NCI-H2227 (cell line): ENCODE measurements at regions not wholly inside any gene's neighbourhood (a gene's known extent, or its start where the extent isn't known, plus 50 kb on each side); places are given as distances from the start of the nearest gene placed in this dataset.
A peak's percentile ranks its signal among the peaks of the same experiment; 100 is the strongest.

Source experiments
- DNase-seq: peaks from one replicate; lab custom pipeline; 2025; ENCODE audit not compliant: unreplicated experiment; lab: John Stamatoyannopoulos, UW

GRCh38 chr21:35254765-35255138, 205.7 kb upstream of the RUNX1 start:
- DNase-seq = no peak

- no peak for DNase-seq
These were observed 205.1 kb upstream of the RUNX1 start for GRCh38 chr21:35254006-35254764.

GRCh38 chr21:35252831-35253230, 203.7 kb upstream of the RUNX1 start:
- DNase-seq = no peak

- DNase-seq = no peak
These were observed 200.5 kb upstream of the RUNX1 start for GRCh38 chr21:35249636-35250035.

GRCh38 chr21:35245879-35246278, 196.8 kb upstream of the RUNX1 start:
- no peak for DNase-seq

DNA sequence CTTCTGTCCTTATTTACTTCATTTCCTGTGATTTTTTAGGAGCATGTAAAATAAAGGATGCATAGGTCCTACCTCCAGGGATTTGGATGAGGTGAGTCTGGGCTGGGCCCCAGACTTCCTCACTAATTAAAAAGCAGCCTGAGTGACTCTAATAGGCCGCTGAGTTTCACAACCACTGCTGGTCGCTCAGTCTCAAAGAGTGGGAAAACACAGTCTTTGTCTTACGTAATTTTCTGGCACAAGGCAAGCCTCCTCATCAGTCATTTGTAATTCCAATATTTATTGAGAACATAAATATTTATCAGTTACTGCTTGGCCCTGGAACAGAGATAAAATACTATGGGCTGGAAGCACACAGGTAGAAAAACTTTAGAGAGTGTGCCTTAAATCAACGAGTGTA, 195.4 kb upstream of the RUNX1 start:
- no peak for DNase-seq

GRCh38 chr21:35243171-35243570, 194.1 kb upstream of the RUNX1 start:
- DNase-seq = no peak

GRCh38 chr21:35239811-35240219, 190.7 kb upstream of the RUNX1 start:
- DNase-seq = peak; percentile 10

GRCh38 chr21:35238119-35238518, 189.0 kb upstream of the RUNX1 start:
- DNase-seq = no peak

GRCh38 chr21:35237287-35237686, 188.2 kb upstream of the RUNX1 start:
- DNase-seq = no peak

- no peak for DNase-seq
These were observed 187.0 kb upstream of the RUNX1 start for GRCh38 chr21:35236090-35236489.

- no peak for DNase-seq
These were observed 185.6 kb upstream of the RUNX1 start for GRCh38 chr21:35234725-35235124.

DNA sequence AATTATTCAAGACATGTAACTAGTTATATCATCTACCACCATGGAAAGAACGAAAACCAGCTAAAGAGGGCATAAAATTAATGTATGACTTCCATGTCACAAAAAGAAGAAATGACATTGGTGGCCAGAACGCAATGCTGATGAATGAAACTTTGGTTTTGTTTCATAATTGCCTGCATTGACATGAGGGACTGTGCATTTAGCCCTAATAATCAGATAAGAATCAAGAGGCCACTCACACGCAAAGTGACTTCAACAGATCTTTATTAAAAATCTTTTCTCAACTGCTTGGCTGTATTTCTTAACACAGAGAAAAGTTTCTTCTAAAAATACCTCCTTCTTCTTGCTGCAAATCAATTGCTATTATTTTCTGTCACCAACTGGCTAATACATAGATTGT, 184.7 kb upstream of the RUNX1 start:
- DNase-seq = no peak

GRCh38 chr21:35232545-35233176, 183.6 kb upstream of the RUNX1 start:
- no peak for DNase-seq

DNA sequence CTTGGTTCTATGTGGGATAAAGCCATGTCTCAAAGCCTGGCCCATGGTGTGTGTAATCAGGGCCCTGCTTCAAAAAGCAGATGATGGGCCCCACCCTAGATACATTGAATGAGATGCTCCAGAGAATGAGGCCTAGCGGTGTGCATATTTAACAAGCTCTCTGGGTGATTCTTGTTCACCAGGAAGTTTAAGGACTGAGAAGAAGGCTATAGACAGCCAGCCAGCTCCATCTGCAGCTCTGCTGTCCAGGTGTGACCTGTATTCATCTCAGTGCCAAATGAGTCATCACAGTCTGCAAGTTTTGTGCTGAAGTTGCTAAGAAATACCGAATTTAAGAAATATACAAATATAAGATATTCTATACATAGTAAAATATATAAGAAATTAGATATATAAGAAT, 182.0 kb upstream of the RUNX1 start:
- DNase-seq = no peak

DNA sequence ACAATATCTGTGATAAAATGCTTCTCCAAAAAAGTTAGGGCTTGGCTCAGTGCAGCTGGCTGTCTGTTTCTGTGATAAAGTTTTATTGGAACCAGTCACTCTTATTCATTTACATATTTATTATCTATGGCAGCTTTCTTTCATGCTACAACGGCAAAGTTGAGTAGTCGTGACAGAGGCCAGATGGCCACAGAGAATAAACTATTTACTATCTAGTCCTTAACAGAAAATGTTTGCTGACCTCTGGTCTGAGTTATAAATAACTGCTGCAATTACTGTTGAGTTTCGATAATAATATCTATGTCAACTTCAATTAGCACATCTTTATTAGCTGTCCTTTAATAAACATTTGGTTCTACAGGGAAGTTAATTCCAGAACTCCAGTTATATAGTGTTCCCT, 180.2 kb upstream of the RUNX1 start:
- no peak for DNase-seq

DNA sequence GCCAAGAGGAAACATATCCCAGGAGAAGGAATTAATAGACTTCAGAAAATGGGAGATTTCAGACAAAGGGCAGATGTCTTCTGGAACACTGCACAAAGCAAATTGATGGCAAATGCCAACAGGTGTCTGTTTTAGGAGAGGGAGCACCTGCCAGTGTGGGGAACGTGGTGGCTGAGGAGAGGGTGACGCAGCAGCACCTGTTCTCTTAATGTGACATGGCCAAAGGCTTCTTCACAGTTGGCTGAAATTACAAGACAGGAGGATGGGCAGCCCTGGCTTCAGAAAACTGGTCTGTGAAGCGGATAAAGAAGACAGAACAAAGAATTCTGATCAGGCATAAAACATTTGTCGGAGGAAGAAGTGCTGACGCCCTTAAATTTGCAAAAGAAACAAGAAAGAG, 178.7 kb upstream of the RUNX1 start:
- no peak for DNase-seq

- no peak for DNase-seq
These were observed 178.1 kb upstream of the RUNX1 start for GRCh38 chr21:35226968-35227744.

GRCh38 chr21:35226328-35226727, 177.2 kb upstream of the RUNX1 start:
- no peak for DNase-seq

GRCh38 chr21:35225573-35225972, 176.5 kb upstream of the RUNX1 start:
- no peak for DNase-seq

DNA sequence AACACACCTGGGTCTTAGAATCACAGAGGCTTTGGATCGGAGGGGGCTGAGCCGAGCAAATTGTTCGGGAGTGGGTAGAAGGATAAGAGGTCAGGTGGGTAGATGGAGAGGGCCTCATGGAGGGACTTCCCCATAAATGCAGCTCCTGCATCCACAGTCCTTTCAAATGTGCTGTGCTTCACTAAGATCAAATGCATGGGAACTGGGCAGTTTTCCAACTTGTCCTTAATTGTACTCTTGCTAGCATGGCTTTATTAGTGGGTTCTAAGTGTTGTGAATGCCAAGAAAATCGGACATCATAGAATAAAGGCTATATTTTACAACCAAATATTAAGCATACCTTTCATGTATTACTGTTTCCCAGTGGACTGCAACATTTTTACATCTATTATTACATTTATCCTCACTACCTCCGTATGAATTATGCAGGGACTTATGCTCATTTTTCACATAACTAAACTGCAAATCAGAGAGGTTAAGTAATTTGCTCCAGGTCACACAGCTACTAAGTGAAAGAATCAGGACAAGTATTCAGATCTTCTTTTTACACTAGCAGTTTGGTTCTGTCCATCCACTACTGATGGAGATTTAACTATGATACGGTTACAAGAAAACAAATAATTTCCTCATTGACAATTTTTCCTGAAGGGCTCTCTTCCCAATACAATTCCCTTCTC, 174.5 kb upstream of the RUNX1 start:
- peak; percentile 2 for DNase-seq

- DNase-seq = no peak
These were observed 173.4 kb upstream of the RUNX1 start for GRCh38 chr21:35222541-35222941.
